ENCODE measurements at regions not wholly inside any gene's neighbourhood (a gene's known extent, or its start where the extent isn't known, plus 50 kb on each side); places are given as distances from the start of the nearest gene placed in this dataset.

DNA sequence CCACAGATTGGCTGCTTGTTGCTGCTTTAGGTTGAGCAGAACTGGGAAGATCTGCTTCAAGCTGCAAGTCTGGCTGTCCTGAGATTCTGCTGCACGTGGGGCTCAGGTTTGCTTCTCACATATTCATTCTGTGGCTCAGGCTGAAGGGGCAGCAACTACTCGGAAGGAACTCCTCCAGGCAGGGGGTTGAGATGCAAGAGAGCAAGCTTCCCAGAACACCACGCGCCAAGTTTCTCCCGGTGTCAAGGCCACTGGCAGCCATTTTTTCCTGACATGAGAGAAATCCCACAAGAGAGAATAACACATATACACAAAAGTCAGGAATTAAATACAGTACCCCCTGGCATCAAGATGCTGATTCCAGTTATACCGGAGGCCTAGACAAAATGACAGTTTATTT, 887.6 kb upstream of the SLC10A2 start:
- no peak overlapping the region for H3K4me3 ChIP-seq (ENCODE audit: low read length in 2 of 2)

DNA sequence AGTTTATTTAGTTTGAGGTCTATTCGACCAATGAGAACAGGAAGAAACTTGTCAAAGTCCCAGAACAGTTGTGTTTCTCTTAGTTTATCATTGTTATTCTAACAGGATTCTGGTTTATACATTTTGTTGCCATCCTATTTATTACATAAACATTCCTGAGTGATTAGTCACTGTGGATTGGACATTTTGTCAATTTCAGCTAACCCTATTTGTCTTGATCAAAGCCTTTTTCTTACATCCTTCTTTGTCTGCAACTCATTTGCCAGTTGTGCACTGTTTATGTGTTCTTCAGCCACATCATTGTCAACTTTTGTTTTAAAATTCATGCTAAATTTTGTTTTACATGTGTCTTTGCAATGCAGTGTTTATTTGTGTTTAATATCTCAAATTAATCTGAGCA, 886.0 kb upstream of the SLC10A2 start:
- Histone ChIP-seq H3K9ac (ENCODE audit: low read length in 2 of 2) (no peak overlapping the region), H3K4me1 (ENCODE audit: control insufficient read depth, insufficient read depth, low read length) (no peaks in the 10 kb centered on the region), H3K9me3 (ENCODE audit: control insufficient read depth in 2 of 2, low read length in 2 of 2) (no peaks in the 10 kb centered on the region), H3K27ac (ENCODE audit: low read length) (no peak overlapping the region), H3K27me3 (ENCODE audit: control insufficient read depth in 1 of 2, insufficient read depth in 2 of 2, low read length in 2 of 2) (no peaks in the 10 kb centered on the region), H3K36me3 (ENCODE audit: control insufficient read depth in 2 of 2, insufficient read depth in 2 of 2, low read length in 2 of 2) (no peaks in the 10 kb centered on the region), H3K4me3 (ENCODE audit: low read length in 2 of 2) (no peak overlapping the region)

More for the DNA sequence above, 887.6 kb upstream of the SLC10A2 start:
- Histone ChIP-seq H3K9me3 (ENCODE audit: control insufficient read depth in 2 of 2, low read length in 2 of 2) (no peaks in the 10 kb centered on the region), H3K4me1 (ENCODE audit: control insufficient read depth, insufficient read depth, low read length) (no peaks in the 10 kb centered on the region), H3K9ac (ENCODE audit: low read length in 2 of 2) (no peak overlapping the region), H3K27ac (ENCODE audit: low read length) (no peak overlapping the region), H3K27me3 (ENCODE audit: control insufficient read depth in 1 of 2, insufficient read depth in 2 of 2, low read length in 2 of 2) (no peaks in the 10 kb centered on the region), H3K36me3 (ENCODE audit: control insufficient read depth in 2 of 2, insufficient read depth in 2 of 2, low read length in 2 of 2) (no peaks in the 10 kb centered on the region)

DNA sequence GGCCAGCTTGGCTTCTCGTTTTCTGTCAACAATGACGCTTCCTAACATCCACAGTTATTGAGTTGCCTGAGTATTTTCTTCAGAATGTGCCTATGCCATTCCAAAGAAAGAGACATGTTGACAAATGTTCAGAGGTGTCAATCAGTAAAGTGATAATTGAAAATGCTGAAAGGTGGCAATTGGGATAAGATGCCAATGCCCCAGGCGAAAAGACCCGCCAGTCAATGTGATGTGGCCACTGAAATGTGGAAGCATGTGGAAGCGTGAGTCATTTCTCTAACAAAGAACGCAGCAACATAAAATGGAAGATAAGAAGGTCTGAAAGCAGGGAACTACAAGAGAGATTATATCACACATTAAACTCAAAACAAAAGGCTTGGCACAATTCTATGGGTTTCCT, 882.2 kb upstream of the SLC10A2 start:
- H3K27me3 ChIP-seq (ENCODE audit: control insufficient read depth in 1 of 2, insufficient read depth in 2 of 2, low read length in 2 of 2), result no peaks in the 10 kb centered on the region
- no peaks in the 10 kb centered on the region for H3K4me1 ChIP-seq (ENCODE audit: control insufficient read depth, insufficient read depth, low read length)
- no peak overlapping the region for H3K4me3 ChIP-seq (ENCODE audit: low read length in 2 of 2)
- no peak overlapping the region for H3K27ac ChIP-seq (ENCODE audit: low read length)
- no peak overlapping the region for H3K9ac ChIP-seq (ENCODE audit: low read length in 2 of 2)
- H3K36me3 ChIP-seq (ENCODE audit: control insufficient read depth in 2 of 2, insufficient read depth in 2 of 2, low read length in 2 of 2), result no peaks in the 10 kb centered on the region
- no peaks in the 10 kb centered on the region for H3K9me3 ChIP-seq (ENCODE audit: control insufficient read depth in 2 of 2, low read length in 2 of 2)

DNA sequence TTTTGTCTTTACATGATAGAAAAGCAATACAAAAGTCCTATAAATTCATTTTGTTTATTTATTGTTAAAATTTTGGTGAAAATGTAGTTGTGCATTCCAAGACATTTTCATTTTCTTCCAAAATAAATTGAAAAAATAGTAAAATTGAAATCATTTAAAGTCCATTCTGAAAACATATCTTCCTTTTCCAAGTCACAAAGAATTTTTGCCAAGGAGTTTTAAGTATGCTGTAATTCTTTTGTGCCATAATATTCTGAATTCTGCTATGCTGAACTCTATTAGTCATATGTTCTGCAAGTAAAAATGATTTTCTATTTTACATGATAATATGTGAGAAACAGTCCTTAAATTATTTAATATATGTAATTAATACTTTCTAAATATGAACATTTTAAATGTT, 879.6 kb upstream of the SLC10A2 start:
- no peak overlapping the region for H3K4me3 ChIP-seq (ENCODE audit: low read length in 2 of 2)
- no peak overlapping the region for H3K9ac ChIP-seq (ENCODE audit: low read length in 2 of 2)
- no peaks in the 10 kb centered on the region for H3K9me3 ChIP-seq (ENCODE audit: control insufficient read depth in 2 of 2, low read length in 2 of 2)
- H3K27me3 ChIP-seq (ENCODE audit: control insufficient read depth in 1 of 2, insufficient read depth in 2 of 2, low read length in 2 of 2), result no peaks in the 10 kb centered on the region
- H3K27ac ChIP-seq (ENCODE audit: low read length), result no peak overlapping the region
- H3K36me3 ChIP-seq (ENCODE audit: control insufficient read depth in 2 of 2, insufficient read depth in 2 of 2, low read length in 2 of 2), result no peaks in the 10 kb centered on the region
- no peaks in the 10 kb centered on the region for H3K4me1 ChIP-seq (ENCODE audit: control insufficient read depth, insufficient read depth, low read length)

DNA sequence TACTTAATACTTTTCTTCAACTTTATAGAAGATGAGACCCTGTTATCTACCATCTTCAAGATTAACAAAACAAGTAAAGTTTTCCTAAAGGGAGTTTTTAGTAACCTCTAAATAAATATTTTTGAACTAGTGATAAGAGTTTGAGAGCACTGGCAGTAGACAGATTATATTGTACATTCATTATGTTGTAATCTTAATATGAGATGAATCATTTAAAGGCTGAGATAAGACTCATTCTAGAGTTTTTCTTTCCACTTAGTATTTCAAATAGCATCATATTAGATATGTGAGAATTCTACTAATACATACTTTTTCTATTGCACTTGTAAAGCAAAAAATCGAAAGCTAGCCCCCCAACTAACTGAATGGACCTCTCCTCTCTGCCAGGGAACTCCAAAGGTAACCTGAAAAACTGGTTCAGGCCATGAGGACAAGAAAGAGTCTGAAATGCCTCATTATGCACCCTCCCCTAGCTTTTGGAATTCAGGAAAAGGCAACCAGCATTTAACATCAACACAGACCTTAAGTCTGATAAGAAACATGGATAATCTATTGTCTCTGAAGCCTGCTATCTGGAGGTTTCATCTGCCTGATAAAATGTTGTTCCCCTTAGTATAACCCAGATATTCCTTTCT, 875.4 kb upstream of the SLC10A2 start:
- Histone ChIP-seq H3K27ac (ENCODE audit: low read length) (no peak overlapping the region), H3K4me1 (ENCODE audit: control insufficient read depth, insufficient read depth, low read length) (no peaks in the 10 kb centered on the region), H3K36me3 (ENCODE audit: control insufficient read depth in 2 of 2, insufficient read depth in 2 of 2, low read length in 2 of 2) (no peaks in the 10 kb centered on the region), H3K9ac (ENCODE audit: low read length in 2 of 2) (no peak overlapping the region), H3K27me3 (ENCODE audit: control insufficient read depth in 1 of 2, insufficient read depth in 2 of 2, low read length in 2 of 2) (no peaks in the 10 kb centered on the region), H3K4me3 (ENCODE audit: low read length in 2 of 2) (no peak overlapping the region), H3K9me3 (ENCODE audit: control insufficient read depth in 2 of 2, low read length in 2 of 2) (no peaks in the 10 kb centered on the region)

DNA sequence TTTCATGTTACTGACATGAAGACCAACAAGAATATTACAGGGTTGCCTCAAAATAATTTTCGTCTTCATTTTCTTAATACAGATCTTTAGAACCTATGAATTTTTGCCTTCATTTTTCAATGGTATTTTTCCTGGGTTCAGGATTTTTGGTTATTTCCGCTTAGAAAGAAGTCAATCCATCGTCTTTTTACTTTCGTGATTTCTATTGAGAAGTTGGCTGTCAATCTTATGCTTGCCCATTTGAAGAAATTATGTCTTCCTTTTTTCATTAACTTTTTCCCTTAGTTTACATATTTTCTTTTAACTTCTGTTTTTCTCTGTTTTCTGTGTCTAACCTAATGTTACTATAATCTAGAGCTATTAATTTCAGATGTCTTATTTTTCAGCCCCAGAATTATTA, 868.9 kb upstream of the SLC10A2 start:
- Histone ChIP-seq H3K9ac (ENCODE audit: low read length in 2 of 2) (no peak overlapping the region), H3K36me3 (ENCODE audit: control insufficient read depth in 2 of 2, insufficient read depth in 2 of 2, low read length in 2 of 2) (no peaks in the 10 kb centered on the region), H3K27me3 (ENCODE audit: control insufficient read depth in 1 of 2, insufficient read depth in 2 of 2, low read length in 2 of 2) (no peaks in the 10 kb centered on the region), H3K27ac (ENCODE audit: low read length) (no peak overlapping the region), H3K9me3 (ENCODE audit: control insufficient read depth in 2 of 2, low read length in 2 of 2) (no peaks in the 10 kb centered on the region), H3K4me3 (ENCODE audit: low read length in 2 of 2) (no peak overlapping the region), H3K4me1 (ENCODE audit: control insufficient read depth, insufficient read depth, low read length) (no peaks in the 10 kb centered on the region)

DNA sequence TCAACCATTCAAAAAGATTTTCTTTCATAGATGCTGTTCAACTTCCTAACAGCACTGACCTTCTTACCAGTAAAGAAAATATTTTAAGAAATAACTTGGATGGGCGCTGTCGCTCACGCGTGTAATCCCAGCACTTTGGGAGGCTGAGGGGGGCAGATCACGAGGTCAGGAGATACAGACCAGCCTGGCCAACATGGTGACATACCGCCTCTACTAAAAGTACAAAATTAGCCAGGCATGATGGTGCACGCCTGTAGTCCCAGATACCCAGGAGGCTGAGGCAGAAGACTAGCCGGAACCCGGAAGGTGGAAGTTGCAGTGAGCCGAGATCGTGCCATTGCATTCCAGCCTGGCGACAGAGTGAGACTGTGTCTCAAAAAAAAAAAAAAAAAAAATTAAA, 865.7 kb upstream of the SLC10A2 start:
- Histone ChIP-seq H3K27me3 (ENCODE audit: control insufficient read depth in 1 of 2, insufficient read depth in 2 of 2, low read length in 2 of 2) (no peaks in the 10 kb centered on the region), H3K27ac (ENCODE audit: low read length) (no peak overlapping the region), H3K9ac (ENCODE audit: low read length in 2 of 2) (no peak overlapping the region), H3K4me3 (ENCODE audit: low read length in 2 of 2) (no peak overlapping the region), H3K9me3 (ENCODE audit: control insufficient read depth in 2 of 2, low read length in 2 of 2) (no peaks in the 10 kb centered on the region), H3K4me1 (ENCODE audit: control insufficient read depth, insufficient read depth, low read length) (no peaks in the 10 kb centered on the region), H3K36me3 (ENCODE audit: control insufficient read depth in 2 of 2, insufficient read depth in 2 of 2, low read length in 2 of 2) (no peaks in the 10 kb centered on the region)

DNA sequence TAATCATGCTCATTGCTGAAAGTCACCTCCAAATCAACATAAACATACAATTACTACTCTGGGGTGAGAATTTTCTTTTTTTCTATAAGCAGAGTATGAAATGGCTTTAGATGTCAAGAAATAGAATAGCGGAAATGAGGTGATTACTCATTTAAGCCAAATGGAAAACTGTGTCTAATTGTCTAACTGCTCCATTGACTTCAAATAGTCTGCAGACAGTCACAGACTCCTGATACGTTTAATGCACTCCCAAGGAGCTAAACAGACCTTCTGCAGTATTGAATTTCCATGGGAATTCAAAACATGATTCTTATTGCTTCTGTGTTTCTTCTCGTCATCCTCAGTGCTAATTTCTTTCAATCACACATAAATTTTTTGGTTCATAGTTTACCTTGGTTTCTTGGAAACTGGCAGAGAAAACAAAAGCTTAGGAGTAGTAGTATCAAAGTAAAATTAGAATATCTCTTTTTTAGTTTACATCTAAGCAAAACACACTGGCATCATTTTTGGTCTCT, 865.2 kb upstream of the SLC10A2 start:
- no peak overlapping the region for H3K27ac ChIP-seq (ENCODE audit: low read length)
- no peaks in the 10 kb centered on the region for H3K36me3 ChIP-seq (ENCODE audit: control insufficient read depth in 2 of 2, insufficient read depth in 2 of 2, low read length in 2 of 2)
- H3K9ac ChIP-seq (ENCODE audit: low read length in 2 of 2), result no peak overlapping the region
- H3K4me1 ChIP-seq (ENCODE audit: control insufficient read depth, insufficient read depth, low read length), result no peaks in the 10 kb centered on the region
- no peak overlapping the region for H3K4me3 ChIP-seq (ENCODE audit: low read length in 2 of 2)
- H3K9me3 ChIP-seq (ENCODE audit: control insufficient read depth in 2 of 2, low read length in 2 of 2), result no peaks in the 10 kb centered on the region
- no peaks in the 10 kb centered on the region for H3K27me3 ChIP-seq (ENCODE audit: control insufficient read depth in 1 of 2, insufficient read depth in 2 of 2, low read length in 2 of 2)

DNA sequence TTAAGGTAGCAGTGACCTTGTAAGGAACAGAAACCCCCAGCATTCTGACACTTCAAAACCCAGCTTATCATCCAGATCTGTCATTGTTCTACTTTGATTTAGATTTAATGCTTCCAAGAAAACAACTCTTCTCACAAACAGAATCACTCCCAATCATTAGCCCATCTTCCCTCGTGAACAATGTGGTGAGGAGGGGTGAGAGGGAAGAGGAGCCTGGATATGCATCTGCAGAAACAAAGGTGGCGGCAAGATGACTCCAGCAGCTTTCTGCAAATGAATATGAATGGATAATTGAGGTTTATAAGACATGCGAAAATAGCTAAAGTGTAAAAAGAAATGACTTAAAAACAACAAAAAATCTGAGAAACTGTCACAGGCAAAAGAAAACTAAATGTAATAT, 859.9 kb upstream of the SLC10A2 start:
- Histone ChIP-seq H3K4me1 (ENCODE audit: control insufficient read depth, insufficient read depth, low read length) (no peaks in the 10 kb centered on the region), H3K9me3 (ENCODE audit: control insufficient read depth in 2 of 2, low read length in 2 of 2) (no peaks in the 10 kb centered on the region), H3K36me3 (ENCODE audit: control insufficient read depth in 2 of 2, insufficient read depth in 2 of 2, low read length in 2 of 2) (no peaks in the 10 kb centered on the region), H3K9ac (ENCODE audit: low read length in 2 of 2) (no peak overlapping the region), H3K27me3 (ENCODE audit: control insufficient read depth in 1 of 2, insufficient read depth in 2 of 2, low read length in 2 of 2) (no peaks in the 10 kb centered on the region), H3K4me3 (ENCODE audit: low read length in 2 of 2) (no peak overlapping the region), H3K27ac (ENCODE audit: low read length) (no peak overlapping the region)

DNA sequence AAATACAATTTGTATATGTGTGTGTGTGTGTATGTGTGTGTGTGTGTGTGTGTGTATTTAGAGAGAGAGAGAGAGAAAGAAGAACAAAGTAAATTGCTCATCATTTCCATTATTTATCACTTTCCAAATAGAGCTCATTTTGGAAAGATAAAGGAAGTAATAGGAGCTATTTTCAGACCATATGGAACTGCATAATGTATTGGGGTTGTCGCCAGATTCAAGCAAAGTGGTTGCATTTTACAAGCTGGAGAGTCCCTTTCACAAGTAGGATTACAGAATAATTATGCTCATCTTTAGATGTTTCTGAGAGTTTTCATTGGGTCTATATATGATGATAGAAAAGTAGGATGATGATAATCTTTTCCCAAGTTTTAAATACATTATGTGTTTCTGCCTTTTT, 842.7 kb upstream of the SLC10A2 start:
- H3K36me3 ChIP-seq (ENCODE audit: control insufficient read depth in 2 of 2, insufficient read depth in 2 of 2, low read length in 2 of 2), result no peaks in the 10 kb centered on the region
- no peaks in the 10 kb centered on the region for H3K27me3 ChIP-seq (ENCODE audit: control insufficient read depth in 1 of 2, insufficient read depth in 2 of 2, low read length in 2 of 2)
- H3K4me3 ChIP-seq (ENCODE audit: low read length in 2 of 2), result no peak overlapping the region
- H3K27ac ChIP-seq (ENCODE audit: low read length), result no peak overlapping the region
- no peak overlapping the region for H3K9ac ChIP-seq (ENCODE audit: low read length in 2 of 2)
- H3K4me1 ChIP-seq (ENCODE audit: control insufficient read depth, insufficient read depth, low read length), result no peaks in the 10 kb centered on the region
- H3K9me3 ChIP-seq (ENCODE audit: control insufficient read depth in 2 of 2, low read length in 2 of 2), result no peaks in the 10 kb centered on the region

DNA sequence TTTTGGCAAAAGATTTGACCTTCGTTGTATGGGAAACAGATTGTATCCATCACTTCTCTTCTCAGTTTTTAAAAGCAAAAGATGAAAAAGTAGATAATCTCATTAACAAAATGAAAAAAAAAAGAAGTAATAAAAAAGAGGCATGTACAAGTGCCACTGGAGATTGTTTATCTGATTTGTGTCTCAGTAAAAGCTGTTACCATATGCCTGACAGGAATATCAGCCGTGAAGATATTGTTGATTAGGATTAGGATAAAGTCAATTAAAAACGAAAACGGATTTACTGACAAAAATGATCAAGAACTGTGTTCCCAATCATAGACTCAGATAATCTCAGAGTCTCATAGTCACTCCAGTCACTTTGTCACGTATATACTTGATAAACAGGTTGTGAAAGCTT, 842.1 kb upstream of the SLC10A2 start:
- no peak overlapping the region for H3K27ac ChIP-seq (ENCODE audit: low read length)
- H3K4me1 ChIP-seq (ENCODE audit: control insufficient read depth, insufficient read depth, low read length), result no peaks in the 10 kb centered on the region
- H3K36me3 ChIP-seq (ENCODE audit: control insufficient read depth in 2 of 2, insufficient read depth in 2 of 2, low read length in 2 of 2), result no peaks in the 10 kb centered on the region
- H3K27me3 ChIP-seq (ENCODE audit: control insufficient read depth in 1 of 2, insufficient read depth in 2 of 2, low read length in 2 of 2), result no peaks in the 10 kb centered on the region
- H3K4me3 ChIP-seq (ENCODE audit: low read length in 2 of 2), result no peak overlapping the region
- H3K9me3 ChIP-seq (ENCODE audit: control insufficient read depth in 2 of 2, low read length in 2 of 2), result no peaks in the 10 kb centered on the region
- H3K9ac ChIP-seq (ENCODE audit: low read length in 2 of 2), result no peak overlapping the region
